ENCODE measurements at regions not wholly inside any gene's neighbourhood (a gene's known extent, or its start where the extent isn't known, plus 50 kb on each side); places are given as distances from the start of the nearest gene placed in this dataset.

DNA sequence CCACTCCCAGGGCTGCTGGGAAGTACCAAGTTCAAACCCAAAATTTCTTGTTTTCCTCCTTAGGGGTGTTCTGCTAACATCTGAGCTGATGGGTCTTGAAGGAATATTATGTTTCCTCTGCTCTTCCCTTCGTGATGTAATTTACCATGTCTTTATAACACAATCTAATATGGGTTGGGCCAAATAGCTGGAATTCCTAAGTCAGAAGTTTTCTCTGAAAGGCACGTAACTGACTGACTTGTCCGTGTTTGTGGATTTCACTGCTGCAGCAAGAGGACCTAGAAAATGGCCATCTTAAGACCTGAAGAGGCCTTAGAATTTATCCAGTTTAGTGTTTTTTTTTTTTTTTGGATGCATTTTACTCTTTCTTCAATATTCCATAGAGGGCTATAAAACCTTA, 256.7 kb downstream of the DCDC2C start:
- DNase-seq (ENCODE audit: low spot score) = no peak

- DNase-seq (ENCODE audit: low spot score) = no peak
These were observed 259.3 kb downstream of the DCDC2C start for GRCh38 chr2:3962719-3963118.

GRCh38 chr2:3965211-3965610, 261.8 kb downstream of the DCDC2C start:
- no peak for DNase-seq (ENCODE audit: low spot score)

DNA sequence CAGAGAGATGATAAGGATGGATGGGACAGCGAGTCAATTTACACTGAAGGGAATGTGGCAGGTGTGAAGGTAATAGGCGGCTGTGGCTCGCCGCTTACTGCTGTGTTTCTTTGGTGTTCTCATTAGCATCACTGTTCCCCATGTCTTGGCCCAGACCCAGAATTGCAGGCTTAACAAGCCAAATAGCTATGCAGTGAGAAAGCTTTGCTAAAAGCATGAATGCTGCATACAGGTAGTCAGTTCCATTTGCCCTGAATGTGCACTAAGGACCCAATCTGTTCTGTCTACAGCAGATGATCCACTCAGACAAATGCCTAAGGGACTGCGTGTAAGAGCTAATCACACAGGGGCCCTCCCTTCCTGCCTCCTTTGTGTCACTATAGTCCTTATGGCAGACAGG, 262.6 kb downstream of the DCDC2C start:
- DNase-seq (ENCODE audit: low spot score) = no peak

DNA sequence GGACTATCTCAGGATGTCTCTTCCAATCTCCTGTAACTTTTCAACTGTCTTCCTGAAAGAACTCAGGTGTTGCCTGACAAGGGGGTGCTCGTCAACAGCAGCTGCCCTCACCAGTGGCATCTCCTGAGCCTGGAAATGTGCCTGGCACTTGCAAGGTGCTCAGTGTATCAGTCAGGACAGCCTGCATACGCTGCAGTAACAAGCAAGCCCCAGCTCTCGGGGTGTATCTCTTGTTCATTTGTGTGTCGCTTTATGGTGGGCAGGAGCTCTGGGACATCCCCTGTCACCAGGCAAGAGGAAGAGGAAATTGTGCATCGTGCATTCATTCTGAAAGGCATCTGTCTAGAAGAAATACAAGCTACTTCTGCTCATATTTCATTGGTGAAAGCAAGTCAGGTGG, 263.1 kb downstream of the DCDC2C start:
- DNase-seq (ENCODE audit: low spot score) = no peak

- DNase-seq (ENCODE audit: low spot score) = no peak
These were observed 265.4 kb downstream of the DCDC2C start for GRCh38 chr2:3968736-3969135.

GRCh38 chr2:3970791-3971651, 267.6 kb downstream of the DCDC2C start:
- no peak for DNase-seq (ENCODE audit: low spot score)

- DNase-seq (ENCODE audit: low spot score) = no peak
These were observed 268.3 kb downstream of the DCDC2C start for GRCh38 chr2:3971652-3972192.

DNA sequence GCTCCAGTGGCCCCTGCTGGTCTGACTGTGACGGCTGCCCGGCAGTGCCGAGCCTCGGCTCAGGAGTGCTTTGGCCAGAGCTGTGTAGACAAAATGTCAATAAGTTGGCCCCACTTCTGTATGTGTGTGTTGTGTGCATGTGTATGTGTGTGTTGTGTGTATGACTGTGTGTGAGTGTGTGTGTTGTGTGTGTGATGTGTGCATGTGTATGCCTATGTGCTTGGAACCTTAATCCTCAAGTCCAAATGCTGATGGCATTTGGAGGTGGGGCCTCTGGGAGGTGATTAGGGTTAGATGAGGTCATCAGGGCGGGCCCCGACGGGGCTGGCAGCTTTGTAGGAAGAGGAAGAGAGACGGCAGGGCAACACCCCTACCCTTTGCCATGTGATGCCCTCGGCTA, 269.0 kb downstream of the DCDC2C start:
- DNase-seq (ENCODE audit: low spot score) = no peak

DNA sequence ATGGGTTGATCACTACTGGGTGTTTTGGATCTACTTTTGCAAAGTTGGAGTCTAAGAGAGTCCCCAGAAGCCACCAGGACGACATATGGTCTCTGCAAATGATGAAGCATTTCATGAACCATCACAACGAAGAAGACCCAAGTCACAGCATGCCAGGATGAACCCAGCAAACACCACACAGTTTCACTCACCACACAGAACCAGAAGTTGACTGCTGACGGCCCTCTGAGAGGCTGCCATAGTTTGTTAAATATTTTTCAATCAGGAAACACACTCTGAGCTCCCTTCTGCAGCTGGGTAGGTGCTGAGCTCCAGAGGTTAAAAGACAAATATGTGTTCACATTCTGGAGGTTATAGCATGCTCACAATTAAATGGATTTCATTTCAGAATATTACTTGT, 271.4 kb downstream of the DCDC2C start:
- DNase-seq (ENCODE audit: low spot score) = no peak

DNA sequence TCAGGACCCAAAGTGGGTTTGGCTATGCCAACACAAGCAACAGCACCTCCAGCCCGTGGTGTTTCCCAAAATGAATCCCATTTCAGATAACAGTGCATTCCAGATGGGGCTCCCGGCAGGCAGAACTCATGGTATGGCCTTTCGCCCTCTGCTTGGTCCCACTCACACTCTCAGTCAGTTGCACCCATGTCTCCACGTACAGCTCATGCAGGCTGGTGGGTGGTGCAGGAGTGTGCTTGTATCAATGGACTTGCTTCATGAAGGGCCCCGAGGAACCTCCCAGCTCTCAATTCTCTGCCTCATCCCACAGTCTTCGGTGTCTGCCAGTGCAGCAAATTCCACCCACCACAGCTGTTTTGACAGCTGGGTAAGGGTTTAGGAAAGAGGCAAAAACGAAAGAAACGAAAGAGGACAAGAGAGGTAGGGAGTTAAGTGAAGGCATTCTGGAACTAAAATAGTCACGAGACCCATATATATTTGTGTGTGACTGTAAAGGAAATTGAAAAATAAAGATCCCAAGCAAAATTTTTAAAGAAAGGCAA, 278.1 kb downstream of the DCDC2C start:
- DNase-seq (ENCODE audit: low spot score) = no peak

DNA sequence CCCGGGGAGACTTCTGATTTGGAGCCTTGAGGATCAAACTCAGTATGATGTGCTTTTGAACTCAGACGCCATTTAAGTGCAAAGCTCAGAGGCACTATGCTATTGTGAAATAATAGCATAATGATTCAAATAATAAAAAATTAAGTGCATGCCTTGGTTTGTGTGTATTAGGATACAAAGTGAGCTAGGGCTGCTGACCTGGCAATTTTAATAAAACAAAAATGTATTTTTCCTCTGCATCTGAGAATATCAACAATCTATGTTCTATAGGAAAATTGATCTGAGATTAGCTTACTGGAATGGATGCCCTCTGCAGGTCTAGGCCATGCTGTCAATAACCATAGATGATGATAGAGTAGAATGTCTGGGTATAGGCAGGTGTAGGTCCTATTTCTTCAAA, 278.8 kb downstream of the DCDC2C start:
- no peak for DNase-seq (ENCODE audit: low spot score)

GRCh38 chr2:3986063-3986462, 282.7 kb downstream of the DCDC2C start:
- no peak for DNase-seq (ENCODE audit: low spot score)

DNA sequence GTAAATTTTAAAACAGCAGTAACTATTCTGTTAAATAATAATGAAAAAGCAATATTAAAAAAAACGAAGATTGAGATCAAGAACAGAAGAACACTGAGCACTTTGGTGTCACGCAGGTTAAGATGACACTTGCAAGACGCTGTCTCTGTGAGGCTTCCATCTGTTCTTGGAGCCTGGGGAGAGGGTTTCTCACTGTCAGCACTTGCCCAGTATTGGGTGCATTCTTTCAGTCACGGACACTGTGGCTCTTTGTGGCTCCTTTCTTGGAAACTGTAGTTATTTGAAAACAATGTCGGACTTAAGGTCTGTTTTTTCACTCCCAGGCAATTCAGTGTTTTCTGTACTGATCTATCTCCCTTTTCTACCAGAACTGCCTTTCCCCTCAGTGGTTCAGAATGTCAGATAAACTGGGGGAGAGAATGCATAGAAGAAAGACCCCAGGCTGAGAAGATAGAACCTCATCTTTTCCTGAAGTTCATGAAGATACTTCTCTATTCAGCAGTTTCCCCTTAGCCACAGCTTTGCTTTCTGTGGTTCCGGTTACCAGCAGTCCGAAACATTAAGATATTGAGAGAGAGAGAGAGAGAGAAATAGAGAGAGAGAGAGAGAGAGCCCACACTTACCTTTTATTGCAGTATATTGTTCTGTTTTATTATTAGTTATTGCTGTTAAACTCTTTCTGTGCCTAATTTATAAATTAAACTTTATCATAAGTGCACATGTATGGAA, 283.3 kb downstream of the DCDC2C start:
- DNase-seq (ENCODE audit: low spot score) = no peak

- DNase-seq (ENCODE audit: low spot score) = no peak
These were observed 299.5 kb downstream of the DCDC2C start for GRCh38 chr2:4002841-4003403.

DNA sequence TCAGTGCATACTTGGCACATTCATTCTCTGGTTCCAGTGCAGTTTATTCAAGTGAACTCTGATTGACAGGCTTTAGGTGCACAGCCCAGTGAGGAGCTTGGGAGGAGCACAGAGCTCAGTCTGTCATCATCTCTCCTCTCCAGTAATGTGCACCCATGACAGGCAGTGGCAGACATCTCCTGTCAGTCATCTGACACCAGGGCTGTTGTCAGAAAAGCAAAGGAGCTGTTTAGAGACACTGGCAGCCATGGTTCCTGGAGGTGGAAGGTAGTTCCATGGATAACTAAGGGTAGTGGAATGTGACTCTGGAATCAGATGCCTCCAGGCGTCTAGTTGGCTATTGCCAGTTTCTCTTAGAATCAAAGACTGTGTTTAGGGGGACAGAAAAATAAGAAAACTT, 308.8 kb downstream of the DCDC2C start:
- DNase-seq (ENCODE audit: low spot score) = no peak

GRCh38 chr2:4018535-4018934, 315.2 kb downstream of the DCDC2C start:
- no peak for DNase-seq (ENCODE audit: low spot score)

- DNase-seq (ENCODE audit: low spot score) = no peak
These were observed 316.8 kb downstream of the DCDC2C start for GRCh38 chr2:4020153-4020552.

- DNase-seq (ENCODE audit: low spot score) = no peak
These were observed 317.3 kb downstream of the DCDC2C start for GRCh38 chr2:4020649-4021048.

DNA sequence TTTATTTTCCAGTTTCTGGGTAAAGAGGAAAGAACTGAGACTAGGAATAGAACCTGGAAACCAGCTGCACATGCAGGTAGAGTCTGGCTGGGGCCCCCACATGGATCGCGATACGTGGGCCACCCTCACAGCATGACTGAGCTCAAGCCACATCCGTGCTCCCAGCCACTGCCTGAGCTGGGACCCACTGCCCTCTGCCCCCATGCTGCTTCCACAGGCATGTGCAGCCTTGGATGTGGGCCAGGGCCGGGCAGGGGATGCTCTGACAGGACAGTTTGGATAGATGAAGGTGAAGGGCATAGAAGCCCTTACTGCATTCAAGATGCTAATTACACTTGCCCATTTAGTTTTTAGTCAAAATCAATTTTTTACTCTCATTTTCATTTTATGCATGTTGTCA, 321.2 kb downstream of the DCDC2C start:
- no peak for DNase-seq (ENCODE audit: low spot score)

- no peak for DNase-seq (ENCODE audit: low spot score)
These were observed 325.7 kb downstream of the DCDC2C start for GRCh38 chr2:4029081-4029480.

GRCh38 chr2:4039896-4040295, 336.5 kb downstream of the DCDC2C start:
- DNase-seq (ENCODE audit: low spot score) = no peak
